Astrocyte (in vitro differentiated cells and primary cell): ENCODE measurements at regions not wholly inside any gene's neighbourhood (a gene's known extent, or its start where the extent isn't known, plus 50 kb on each side); places are given as distances from the start of the nearest gene placed in this dataset.

Experiments
- CTCF ChIP-seq: IDR thresholded peaks from 2 replicates; pipeline ENCODE4 v1.5.1; 2011; ENCODE audit warnings: low read depth, mild to moderate bottlenecking, inconsistent platforms, low read length, moderate library complexity; ENCODE audit not compliant: insufficient read depth
- EZH2 ChIP-seq: IDR thresholded peaks from 2 replicates; pipeline ENCODE4 v1.6.1; 2012; ENCODE audit warnings: mild to moderate bottlenecking, low read length, inconsistent platforms; ENCODE audit not compliant: insufficient read depth

DNA sequence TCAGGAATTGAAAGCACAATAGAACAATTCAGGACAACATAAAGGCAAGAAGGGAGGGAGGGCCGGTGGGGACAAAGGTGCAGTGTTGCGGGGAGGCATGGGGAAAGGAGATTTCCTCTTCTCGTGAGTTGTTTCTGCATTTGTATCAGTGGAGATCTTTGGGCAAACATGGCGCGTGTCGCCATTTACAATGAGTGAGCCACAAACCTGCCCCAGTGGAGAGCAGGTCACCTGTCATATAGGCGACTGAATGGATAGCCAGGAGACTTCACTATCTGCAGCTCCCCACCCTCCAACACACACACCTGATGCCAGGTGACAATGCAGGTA, 87.7 kb upstream of the SLC45A1 start:
- TF ChIP-seq CTCF: no peak
- no peak for TF ChIP-seq EZH2
